D721Med (cell line): ENCODE measurements at regions not wholly inside any gene's neighbourhood (a gene's known extent, or its start where the extent isn't known, plus 50 kb on each side); places are given as distances from the start of the nearest gene placed in this dataset.

ENCODE experiments used
- DNase-seq: peaks from one replicate; pipeline ENCODE4 v3.0.0; 2011; ENCODE audit warnings: low spot score; ENCODE audit not compliant: insufficient read length
- FAIRE-seq: peaks from 2 replicates; lab custom pipeline; 2011; peaks lifted over from hg19 to GRCh38; lab: Jason Lieb, UNC
- TF ChIP-seq, protein P1 (sequence below): IDR thresholded peaks from 2 replicates; pipeline ENCODE4 v1.5.1; 2012; ENCODE audit warnings: mild to moderate bottlenecking, control low read depth; ENCODE audit not compliant: insufficient read depth; ENCODE audit errors: missing control alignments

DNA sequence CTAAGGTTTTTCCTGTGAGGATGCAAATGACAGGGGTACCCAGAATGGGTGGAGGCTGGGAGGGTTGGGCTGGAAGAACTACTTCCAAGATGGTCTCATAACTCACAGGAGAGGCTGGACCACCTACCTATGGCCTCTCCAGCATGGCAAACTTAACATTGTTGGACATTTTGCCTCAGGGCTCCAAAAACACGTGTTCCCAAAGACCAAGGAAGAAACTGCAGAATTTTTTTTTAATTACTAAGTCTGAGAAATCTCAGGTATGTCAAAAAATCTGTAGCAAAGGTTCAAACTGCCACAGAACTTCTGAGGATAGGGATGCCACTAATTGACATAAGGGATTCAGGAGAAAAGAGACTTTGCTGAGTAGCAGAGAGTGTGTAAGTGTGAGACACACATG, 270.8 kb downstream of the NNT start:
- TF ChIP-seq, protein P1, sequence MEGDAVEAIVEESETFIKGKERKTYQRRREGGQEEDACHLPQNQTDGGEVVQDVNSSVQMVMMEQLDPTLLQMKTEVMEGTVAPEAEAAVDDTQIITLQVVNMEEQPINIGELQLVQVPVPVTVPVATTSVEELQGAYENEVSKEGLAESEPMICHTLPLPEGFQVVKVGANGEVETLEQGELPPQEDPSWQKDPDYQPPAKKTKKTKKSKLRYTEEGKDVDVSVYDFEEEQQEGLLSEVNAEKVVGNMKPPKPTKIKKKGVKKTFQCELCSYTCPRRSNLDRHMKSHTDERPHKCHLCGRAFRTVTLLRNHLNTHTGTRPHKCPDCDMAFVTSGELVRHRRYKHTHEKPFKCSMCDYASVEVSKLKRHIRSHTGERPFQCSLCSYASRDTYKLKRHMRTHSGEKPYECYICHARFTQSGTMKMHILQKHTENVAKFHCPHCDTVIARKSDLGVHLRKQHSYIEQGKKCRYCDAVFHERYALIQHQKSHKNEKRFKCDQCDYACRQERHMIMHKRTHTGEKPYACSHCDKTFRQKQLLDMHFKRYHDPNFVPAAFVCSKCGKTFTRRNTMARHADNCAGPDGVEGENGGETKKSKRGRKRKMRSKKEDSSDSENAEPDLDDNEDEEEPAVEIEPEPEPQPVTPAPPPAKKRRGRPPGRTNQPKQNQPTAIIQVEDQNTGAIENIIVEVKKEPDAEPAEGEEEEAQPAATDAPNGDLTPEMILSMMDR: no peak
- DNase-seq (no peak), FAIRE-seq (no peak)

DNA sequence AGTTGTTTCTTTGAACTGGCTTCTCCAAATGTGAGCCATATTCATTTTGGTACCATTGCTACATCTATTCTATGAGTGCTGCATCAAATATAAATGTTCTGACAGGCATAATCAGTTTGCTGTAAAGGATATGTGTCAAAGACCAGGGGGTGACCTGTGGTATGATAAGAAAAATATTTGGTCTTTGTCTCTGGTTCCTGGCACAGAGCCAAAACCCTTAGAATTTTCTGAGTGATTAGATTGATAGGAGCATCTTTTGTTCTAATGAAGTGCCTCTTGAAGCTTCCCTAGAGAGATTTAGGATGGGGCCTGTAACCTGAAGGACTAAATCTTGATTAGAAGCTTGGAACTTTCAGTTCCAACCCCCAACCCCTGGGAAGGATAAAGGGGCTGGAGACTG, 256.3 kb downstream of the NNT start:
- no peak for DNase-seq
- TF ChIP-seq, protein P1: no peak

DNA sequence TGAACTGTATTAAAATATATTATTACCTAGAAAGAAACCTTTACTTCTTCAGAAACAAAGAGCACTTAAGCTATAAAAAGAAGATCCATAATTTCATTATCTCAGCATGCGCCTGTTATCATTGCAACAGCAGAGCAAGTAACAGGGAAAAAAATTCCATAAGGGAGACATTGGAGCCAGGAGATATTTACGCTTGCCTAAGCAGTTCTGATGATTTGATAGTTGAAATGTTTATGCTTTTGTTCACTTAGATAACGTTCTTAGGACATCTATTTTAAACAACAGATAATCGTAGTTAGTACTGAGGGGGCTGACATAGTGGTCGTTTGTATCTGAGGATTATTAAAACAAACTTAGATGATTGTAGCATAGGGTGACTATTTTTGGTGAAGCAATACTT, 252.5 kb downstream of the NNT start:
- DNase-seq: no peak
- TF ChIP-seq, protein P1: no peak

More for the DNA sequence above, 256.3 kb downstream of the NNT start:
- no peak for FAIRE-seq

DNA sequence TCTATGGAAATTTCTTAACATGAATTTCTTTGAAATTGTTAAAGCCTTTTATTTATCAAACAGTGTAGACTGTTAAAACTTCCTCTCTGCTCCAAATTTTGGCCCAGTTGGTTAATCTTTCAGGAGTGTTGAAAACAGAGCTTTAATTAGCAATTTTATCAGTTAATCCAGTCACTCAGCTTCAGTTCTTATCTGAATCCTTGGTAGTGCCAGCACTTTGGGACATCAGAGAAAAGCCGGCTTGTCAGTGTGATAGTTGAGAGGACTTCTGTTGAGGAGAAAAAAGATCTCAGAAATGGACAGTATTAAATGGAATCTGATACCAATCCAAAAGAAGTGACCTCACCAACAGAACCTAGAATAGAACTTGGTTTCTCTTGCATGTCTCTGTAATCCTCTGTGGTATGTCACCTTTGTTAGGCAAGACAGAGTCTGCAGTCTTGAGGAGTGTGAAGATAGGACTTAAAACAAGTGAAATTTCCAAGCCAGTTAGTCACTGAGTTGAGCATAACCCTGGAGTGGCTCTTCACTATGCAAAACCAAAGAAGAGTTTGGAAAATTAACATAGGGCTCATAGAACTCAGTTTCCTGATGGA, 251.8 kb downstream of the NNT start:
- TF ChIP-seq, protein P1: no peak
- no peak for FAIRE-seq
- no peak for DNase-seq

More for the DNA sequence above, 252.5 kb downstream of the NNT start:
- FAIRE-seq: no peak

DNA sequence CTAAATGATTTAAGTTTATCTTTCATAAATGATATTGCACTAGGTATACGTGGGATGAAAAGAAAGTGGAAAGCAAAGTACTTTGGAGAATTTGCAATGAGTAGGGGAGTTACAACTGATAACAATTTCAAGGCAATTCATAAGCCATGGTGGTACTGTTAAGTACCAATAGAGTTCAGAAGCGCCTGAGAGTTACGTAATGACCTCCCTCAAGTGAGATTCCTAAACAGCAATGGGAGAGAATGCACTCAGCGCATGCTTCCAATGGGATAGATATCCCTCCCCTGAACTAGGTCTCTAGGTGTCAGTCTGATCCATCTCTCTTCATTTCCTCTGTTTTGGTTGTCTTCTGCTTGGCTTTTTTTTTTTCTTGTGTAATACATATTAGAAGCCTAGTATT, 249.3 kb downstream of the NNT start:
- FAIRE-seq (no peak), DNase-seq (no peak)
- TF ChIP-seq, protein P1: no peak

DNA sequence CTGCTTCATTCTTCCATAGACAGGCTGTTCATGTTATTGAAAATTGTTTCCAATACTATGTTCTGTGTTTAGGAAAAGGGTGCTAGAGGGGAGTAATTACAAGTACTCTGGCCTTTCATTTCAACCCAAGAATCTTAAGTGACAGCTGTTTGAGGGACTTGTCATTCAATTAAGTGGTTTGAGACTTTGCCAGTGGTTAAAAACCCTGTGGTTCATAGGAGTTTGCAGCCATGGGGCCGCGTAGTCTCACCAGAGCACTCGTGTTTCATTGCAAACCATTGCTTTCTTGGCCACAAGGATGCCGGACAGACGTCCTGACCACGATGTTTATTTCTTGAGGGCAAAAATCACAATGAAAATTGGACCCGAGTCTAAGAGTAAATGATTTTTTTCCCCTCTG, 248.8 kb downstream of the NNT start:
- FAIRE-seq (no peak), DNase-seq (no peak)
- TF ChIP-seq, protein P1: no peak

DNA sequence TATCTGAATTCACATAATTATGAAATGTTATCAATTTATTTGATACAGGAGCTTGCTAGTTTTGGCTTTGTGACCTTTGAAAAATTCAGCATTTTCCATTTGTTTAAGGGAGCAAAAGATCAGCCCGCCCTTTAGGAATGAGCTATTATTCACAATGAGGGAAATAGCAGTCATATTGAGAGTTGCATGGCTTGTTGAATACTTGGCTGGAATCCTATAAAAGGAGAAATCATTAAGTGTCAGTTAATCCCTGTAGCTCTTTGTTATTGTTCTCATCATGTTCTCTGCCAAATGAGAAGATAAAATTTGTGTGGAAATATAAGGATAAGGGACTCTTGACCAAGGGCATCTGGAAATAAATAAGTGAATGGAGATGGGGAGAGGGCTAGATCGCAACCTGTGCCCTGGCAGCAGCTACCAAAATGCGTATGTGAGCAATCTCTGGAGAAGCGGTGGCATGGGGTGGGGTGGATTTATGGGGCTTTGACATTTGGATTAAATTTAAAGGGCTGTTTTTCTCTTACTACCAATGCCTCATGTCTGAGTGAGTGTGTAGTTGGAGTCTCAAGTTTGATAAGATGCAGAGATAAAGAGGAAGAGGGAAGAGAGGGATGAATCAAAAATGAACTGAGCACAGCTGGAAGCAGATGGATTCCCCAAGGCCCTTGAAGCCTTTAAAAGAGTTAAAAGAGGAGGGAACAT, 237.6 kb downstream of the NNT start:
- TF ChIP-seq, protein P1: no peak
- no peak for FAIRE-seq
- DNase-seq: no peak
